NCI-H128 (cell line): ENCODE measurements at regions not wholly inside any gene's neighbourhood (a gene's known extent, or its start where the extent isn't known, plus 50 kb on each side); places are given as distances from the start of the nearest gene placed in this dataset.
"Not testable (repeated sequence)": the region's sequence is repeated elsewhere in the genome, so short reads cannot be mapped to it uniquely, and the experiment has no call there.

ENCODE experiments used
- DNase-seq: peaks from one replicate; lab custom pipeline; 2025; ENCODE audit not compliant: unreplicated experiment; lab: John Stamatoyannopoulos, UW

- DNase-seq: no peak
These were observed 285.3 kb upstream of the GADL1 start for GRCh38 chr3:31179768-31180167.

- no peak for DNase-seq
These were observed 285.8 kb upstream of the GADL1 start for GRCh38 chr3:31180274-31180673.

GRCh38 chr3:31181661-31182060, 287.2 kb upstream of the GADL1 start:
- no peak for DNase-seq

GRCh38 chr3:31182661-31183060, 288.2 kb upstream of the GADL1 start:
- no peak for DNase-seq

GRCh38 chr3:31184261-31185061, 290.0 kb upstream of the GADL1 start:
- DNase-seq: no peak

GRCh38 chr3:31185062-31185357, 290.5 kb upstream of the GADL1 start:
- no peak for DNase-seq

- no peak for DNase-seq
These were observed 291.6 kb upstream of the GADL1 start for GRCh38 chr3:31186041-31186440.

- DNase-seq: no peak
These were observed 292.9 kb upstream of the GADL1 start for GRCh38 chr3:31187380-31187779.

- no peak for DNase-seq
These were observed 293.7 kb upstream of the GADL1 start for GRCh38 chr3:31188112-31188511.

GRCh38 chr3:31189330-31189729, 294.9 kb upstream of the GADL1 start:
- no peak for DNase-seq

- DNase-seq: no peak
These were observed 295.5 kb upstream of the GADL1 start for GRCh38 chr3:31189971-31190370.

- no peak for DNase-seq
These were observed 296.9 kb upstream of the GADL1 start for GRCh38 chr3:31191354-31191753.

- DNase-seq: no peak
These were observed 299.0 kb upstream of the GADL1 start for GRCh38 chr3:31193429-31193828.

GRCh38 chr3:31193871-31194270, 299.4 kb upstream of the GADL1 start:
- no peak for DNase-seq

- no peak for DNase-seq
These were observed 301.8 kb upstream of the GADL1 start for GRCh38 chr3:31196261-31196660.

- no peak for DNase-seq
These were observed 302.5 kb upstream of the GADL1 start for GRCh38 chr3:31196881-31197364.

- DNase-seq: no peak
These were observed 303.5 kb upstream of the GADL1 start for GRCh38 chr3:31197941-31198340.

GRCh38 chr3:31198890-31199289, 304.4 kb upstream of the GADL1 start:
- DNase-seq: no peak

GRCh38 chr3:31203960-31204795, 309.7 kb upstream of the GADL1 start:
- no peak for DNase-seq

- not testable (repeated sequence) for DNase-seq
These were observed 310.3 kb upstream of the GADL1 start for GRCh38 chr3:31204796-31205056.

GRCh38 chr3:31210068-31210645, 315.7 kb upstream of the GADL1 start:
- DNase-seq: no peak

GRCh38 chr3:31213869-31214486, 318.7 kb upstream of the STT3B start:
- no peak for DNase-seq
